HG03354 (cell line): ENCODE measurements at regions not wholly inside any gene's neighbourhood (a gene's known extent, or its start where the extent isn't known, plus 50 kb on each side); places are given as distances from the start of the nearest gene placed in this dataset.

ENCODE experiments used
- ATAC-seq: cut with Tn5 transposase; IDR thresholded peaks from one replicate; pipeline ENCODE4 v1.9.1; 2021; ENCODE audit warnings: mild to moderate bottlenecking; ENCODE audit not compliant: unreplicated experiment, poor library complexity, severe bottlenecking

- ATAC-seq, result no peak
Measured at GRCh38 chr13:84662491-84662890, 780.2 kb upstream of the SLITRK1 start.

DNA sequence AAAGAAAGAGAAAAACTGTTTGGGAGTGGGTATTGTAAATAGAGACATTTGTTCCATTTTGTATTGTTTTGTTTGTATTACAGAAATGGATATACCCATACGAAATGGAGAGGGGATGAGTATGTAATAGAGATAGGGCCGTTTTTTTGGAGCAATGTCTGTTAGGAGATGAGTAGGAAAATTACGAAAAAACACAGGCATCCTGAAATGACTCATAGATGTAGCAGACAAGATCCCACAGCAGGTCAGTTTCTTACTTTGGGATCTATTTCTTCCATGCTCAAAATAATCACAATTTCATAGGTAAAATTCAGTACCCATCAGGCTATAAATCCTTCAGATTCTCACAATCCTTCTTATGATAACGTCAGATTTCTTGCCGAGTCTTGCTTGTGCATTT lies 779.4 kb upstream of the SLITRK1 start:
- ATAC-seq, result no peak

DNA sequence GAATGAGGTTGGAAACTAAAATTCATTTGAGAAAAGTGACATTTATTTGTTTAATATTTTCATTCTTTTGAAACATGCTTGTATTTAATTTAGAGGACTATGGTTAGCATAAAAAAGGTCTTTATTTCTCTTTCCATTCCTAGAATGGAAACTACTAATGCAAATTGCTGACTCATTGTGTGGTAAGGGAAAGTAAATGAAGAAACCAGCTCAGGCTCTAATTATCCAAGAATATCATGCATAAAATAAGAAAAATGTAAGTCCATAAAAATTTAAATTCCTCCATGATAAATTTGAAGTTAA lies 777.0 kb upstream of the SLITRK1 start:
- no peak for ATAC-seq

- no peak for ATAC-seq
Measured at GRCh38 chr13:84658491-84659358, 776.5 kb upstream of the SLITRK1 start.

DNA sequence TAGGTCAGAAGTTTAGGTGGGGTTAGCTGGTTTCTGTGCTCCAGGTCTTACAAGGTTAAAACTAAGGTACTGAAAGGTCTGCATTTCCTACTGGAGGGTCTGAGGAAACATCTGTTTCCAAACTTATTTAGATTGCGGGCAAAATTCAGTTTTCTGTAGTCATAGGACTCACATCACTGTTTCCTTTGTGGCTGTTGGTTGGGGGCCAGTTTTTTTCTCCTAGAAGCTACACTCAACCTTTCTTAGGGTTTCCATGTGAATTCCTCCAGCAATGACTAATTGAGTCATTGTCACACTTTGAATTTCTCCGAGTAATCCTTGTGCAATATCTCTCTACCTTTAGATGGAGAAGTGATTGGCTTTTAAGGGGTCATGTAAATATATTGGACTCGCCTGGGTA lies 773.4 kb upstream of the SLITRK1 start:
- no peak for ATAC-seq

DNA sequence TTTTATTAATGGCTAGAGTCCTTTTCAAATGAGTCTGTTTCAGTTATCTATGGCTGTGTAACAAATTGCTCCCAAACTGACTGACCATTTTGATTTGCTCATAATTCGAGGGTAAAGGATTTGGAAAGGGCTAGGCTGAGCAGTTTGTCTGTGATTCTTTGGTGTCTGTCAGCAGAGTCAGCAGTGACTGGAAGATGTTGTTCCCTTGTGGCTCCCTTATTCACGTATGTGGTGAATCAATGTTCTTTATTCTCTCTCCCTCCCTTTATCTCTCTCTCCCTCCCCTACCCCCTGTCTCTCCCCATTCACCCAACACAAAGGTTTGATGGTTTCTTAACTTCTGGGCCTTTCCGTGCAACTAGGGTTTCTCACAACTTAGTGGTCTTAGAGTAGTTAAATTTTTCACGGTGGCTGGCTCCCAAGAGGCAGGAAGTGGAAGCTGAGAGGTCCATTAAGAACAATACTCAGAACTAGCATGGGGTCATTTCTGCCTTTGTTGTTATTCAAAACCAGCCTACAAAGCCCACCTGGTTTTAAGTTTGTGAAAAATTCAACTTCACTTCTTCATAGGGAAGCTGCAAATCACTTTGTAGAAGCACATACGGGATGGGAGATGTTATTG lies 772.5 kb upstream of the SLITRK1 start:
- ATAC-seq, result no peak

DNA sequence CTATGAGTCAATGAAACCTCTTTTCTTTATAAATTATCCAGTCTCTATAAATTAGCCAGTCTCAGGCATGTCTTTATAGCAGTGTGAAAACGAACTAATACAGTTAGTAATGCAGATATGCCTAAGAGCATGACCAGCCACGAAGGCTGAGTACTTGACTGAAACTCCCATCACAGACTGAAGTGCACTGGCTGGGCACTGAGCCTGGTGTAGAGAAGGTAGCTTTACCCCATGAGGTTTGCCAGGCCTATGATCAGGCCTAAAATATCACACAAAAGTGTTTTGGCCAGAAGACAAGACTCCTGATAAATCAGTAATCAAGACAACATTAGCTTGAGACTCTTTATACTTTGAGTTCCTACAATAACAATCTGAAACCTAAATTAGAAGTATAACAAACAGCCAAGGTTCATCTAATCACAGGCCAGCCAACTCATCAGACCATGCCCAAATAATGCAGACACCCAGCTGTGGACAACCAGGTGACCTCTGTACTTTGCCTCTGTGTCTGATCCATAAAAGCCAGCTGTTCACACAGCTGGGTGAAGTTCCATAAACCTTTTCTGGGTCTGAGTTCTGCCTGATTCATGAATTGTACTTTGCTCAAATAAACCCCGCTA lies 771.8 kb upstream of the SLITRK1 start:
- no peak for ATAC-seq

- ATAC-seq, result no peak
Measured at GRCh38 chr13:84651705-84652104, 769.4 kb upstream of the SLITRK1 start.

DNA sequence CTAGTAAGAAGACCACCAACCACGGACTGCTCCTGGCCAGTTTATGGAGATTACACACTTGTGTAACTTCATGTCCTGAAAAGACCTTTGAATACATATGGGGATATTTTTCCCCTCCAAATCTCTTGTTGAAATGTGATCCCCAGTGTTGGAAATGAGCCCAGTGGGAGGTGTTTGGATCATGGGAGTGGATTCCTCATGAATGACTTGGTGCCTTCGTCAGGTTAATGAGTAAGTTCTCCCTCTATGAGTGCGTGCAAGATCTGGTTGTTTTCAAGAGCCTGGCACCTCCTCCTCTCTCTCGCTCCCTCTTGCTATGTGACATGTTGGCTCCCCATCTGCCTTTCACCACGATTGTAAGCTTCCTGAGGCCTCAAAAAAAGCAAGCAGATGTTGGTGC lies 769.0 kb upstream of the SLITRK1 start:
- no peak for ATAC-seq

DNA sequence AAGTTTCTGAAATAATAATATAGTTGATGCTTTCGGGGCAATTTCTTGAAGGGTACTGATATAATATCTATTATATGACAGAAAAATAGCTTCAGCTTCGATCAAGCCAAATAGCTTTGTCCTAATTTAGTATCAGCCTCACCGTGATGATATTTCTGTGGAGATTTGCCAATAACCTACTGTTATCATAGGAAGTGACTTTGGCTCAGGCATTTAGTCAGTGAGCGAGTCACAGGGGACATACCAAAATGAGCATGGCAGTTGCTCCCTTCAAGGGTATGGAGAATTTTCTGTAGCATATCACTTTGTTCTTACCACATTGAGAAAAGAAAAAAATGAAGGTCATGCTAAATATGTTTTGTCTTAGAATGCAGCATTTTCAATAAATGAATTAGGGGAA lies 767.6 kb upstream of the SLITRK1 start:
- no peak for ATAC-seq

DNA sequence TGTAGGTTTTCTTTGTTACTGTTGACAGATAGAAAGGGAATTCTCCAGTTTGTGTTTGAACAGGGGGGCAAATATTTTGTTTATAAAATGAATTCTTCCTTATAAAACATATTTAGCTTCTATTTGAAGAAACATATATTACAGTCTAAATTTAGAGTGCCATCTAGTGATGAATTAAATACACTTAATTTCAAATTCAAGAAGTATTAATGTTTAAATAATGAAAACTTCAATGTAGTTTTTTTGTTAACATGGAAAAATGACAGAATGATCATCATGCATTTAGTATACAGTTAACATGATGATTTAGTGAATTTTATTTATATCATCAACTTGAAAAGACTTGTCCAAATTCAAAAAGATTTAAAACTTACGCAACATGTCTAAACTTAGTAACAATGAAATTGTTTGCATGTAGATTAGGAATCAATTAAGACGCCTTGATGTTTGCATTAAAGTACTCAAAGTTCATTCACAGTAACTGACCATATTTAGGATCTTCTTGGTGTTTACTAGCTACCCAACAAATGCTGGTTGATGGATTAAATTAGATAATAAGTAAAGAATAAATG lies 765.9 kb upstream of the SLITRK1 start:
- no peak for ATAC-seq

DNA sequence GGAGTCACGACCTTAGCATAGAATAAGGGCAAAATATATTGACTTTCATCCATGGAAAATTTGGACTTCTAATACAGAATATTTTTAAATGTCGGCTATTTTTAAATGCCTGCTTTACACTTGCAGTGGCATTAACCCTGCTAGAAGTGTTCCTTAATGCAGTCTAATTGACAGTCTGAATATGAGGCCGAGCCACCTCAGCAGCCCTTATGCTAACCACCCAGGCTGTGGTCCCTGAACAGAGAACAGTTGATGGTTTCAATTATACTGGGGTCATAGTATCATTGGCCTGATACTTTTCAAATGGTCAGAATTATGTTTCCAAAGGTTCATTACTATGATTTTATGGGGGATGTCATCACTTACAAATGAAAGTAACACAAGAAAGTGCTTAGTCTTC lies 764.7 kb upstream of the SLITRK1 start:
- ATAC-seq, result no peak

GRCh38 chr13:84645196-84646012 lies 763.1 kb upstream of the SLITRK1 start:
- ATAC-seq, result no peak

- no peak for ATAC-seq
Measured at GRCh38 chr13:84641491-84641890, 759.2 kb upstream of the SLITRK1 start.

GRCh38 chr13:84640691-84641090 lies 758.4 kb upstream of the SLITRK1 start:
- ATAC-seq, result no peak

DNA sequence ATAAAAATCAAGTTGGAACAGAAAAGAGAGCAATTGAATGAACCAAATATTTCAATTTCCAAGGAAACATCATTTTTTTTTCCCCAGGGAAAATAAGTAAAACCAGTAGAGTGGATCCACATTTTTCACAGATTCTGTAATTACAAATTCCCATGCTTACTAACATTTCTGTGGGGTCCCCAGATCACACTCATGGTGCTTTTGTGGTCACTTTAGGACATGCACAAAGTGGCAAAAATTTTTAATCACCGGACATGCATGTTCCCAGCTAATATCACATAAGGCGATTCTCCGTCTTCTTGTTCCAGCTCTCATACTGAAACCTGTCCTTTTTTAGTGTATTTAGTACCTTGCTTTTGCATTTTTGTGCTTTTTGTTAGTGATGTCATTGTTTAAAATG lies 748.2 kb upstream of the SLITRK1 start:
- no peak for ATAC-seq

GRCh38 chr13:84616864-84617263 lies 734.6 kb upstream of the SLITRK1 start:
- no peak for ATAC-seq

GRCh38 chr13:84609716-84610115 lies 727.4 kb upstream of the SLITRK1 start:
- no peak for ATAC-seq

DNA sequence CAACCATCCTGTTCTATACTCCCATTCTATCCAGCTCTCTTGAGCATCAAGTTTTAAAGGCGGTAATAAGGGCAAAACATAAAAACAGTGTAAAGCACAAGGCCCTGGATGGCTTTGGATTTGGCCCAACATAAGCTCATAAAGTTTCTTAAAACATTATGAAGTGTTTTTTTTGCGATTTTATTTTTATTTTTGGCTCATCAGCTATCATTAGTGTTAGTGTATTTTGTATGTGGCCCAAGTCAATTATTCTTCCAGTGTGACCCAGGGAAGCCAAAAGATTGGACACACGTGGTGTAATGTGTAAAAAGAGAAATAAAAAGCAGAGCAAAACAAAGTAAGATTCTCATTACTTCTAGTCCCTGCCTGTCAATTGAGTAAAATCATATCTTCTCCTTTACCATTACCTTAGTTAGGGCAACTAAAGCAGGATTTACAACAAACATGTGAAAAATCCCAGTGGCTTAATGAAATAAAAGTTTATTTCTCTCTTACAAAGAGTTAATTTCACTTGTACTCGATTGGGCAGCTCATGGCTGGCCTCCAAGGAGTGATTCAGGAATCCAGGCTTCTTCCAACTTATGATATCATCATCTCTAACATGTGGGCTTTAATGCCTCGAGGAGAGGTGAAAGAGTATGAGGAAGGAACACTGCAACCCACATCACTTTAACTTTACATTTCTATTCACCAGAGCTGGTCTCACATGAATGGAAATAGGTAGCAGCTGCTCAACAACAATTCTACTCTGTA lies 725.2 kb upstream of the SLITRK1 start:
- no peak for ATAC-seq
